Thymus (tissue), 11 donors: ENCODE measurements at regions not wholly inside any gene's neighbourhood (a gene's known extent, or its start where the extent isn't known, plus 50 kb on each side); places are given as distances from the start of the nearest gene placed in this dataset.

Experiments used
- DNase-seq, 9 donors: peaks; one replicate each; pipeline ENCODE4 v3.0.0-alpha.2; 2013; ENCODE audit warnings: low spot score in 9 of 9, low read depth in 6 of 9, missing footprints in 1 of 9
- H3K27ac ChIP-seq, 2 donors: one replicate each; pipeline ENCODE4 v1.5.1; 2013; ENCODE audit warnings: control low read depth in 1 of 2, low read depth in 1 of 2, low read length in 1 of 2, mild to moderate bottlenecking in 1 of 2, moderate library complexity in 1 of 2
- H3K27me3 ChIP-seq, 2 donors: one replicate each; pipeline ENCODE4 v1.5.1; 2013; ENCODE audit warnings: low read length in 1 of 2; ENCODE audit not compliant: control insufficient read depth in 2 of 2, insufficient read depth in 1 of 2
- H3K36me3 ChIP-seq, 2 donors: one replicate each; pipeline ENCODE4 v1.5.1; 2013; ENCODE audit warnings: low read length in 1 of 2, mild to moderate bottlenecking in 1 of 2, moderate library complexity in 1 of 2; ENCODE audit not compliant: control insufficient read depth in 2 of 2, insufficient read depth in 2 of 2
- H3K4me1 ChIP-seq, 2 donors: one replicate each; pipeline ENCODE4 v1.5.1; 2013; ENCODE audit warnings: low read length in 2 of 2; ENCODE audit not compliant: control insufficient read depth in 2 of 2, insufficient read depth in 2 of 2
- H3K4me3 ChIP-seq, 2 donors: one replicate each; pipeline ENCODE4 v1.5.1; 2013; ENCODE audit warnings: low read length in 2 of 2, control low read depth in 1 of 2, mild to moderate bottlenecking in 1 of 2
- H3K9me3 ChIP-seq, 2 donors: one replicate each; pipeline ENCODE4 v1.5.1; 2013; ENCODE audit warnings: low read length in 1 of 2, mild to moderate bottlenecking in 1 of 2; ENCODE audit not compliant: control insufficient read depth in 2 of 2, insufficient read depth in 1 of 2
- WGBS: extraction: QIAGEN DNeasy Blood & Tissue Kit; methylation state at CpG from one replicate; pipeline ENCODE4 v1.1.7; 2013; 5-methylcytosine and 5-hydroxymethylcytosine counted together
- donor health status: healthy.

DNA sequence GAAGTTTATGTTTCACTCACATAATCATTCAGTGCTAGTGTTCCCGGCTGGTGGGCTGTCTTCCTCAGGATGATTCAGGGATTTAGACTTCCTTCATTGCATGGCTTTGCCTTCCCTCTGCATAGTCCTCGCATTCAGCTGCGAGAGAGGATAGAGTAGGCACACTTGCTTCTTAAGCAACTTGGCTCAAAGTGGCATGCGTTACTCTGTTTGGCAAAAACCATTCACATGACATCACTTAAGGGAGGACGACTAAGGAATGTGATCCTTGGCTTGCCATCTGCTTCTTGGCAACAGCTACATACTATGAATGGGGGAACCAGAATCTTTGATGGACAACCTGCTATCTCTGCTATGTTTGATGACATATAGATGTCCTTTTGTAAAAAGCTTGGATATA, 359.3 kb downstream of the TDRD3 start:
- H3K36me3 ChIP-seq: no peaks in the 10 kb centered on the region
- no peak overlapping the region for H3K27ac ChIP-seq
- no peak for DNase-seq
- H3K9me3 ChIP-seq: no peaks in the 10 kb centered on the region
- H3K4me3 ChIP-seq: no peak overlapping the region
- WGBS: 84% methylated on average over 5 of the region's 5 CpGs
- H3K27me3 ChIP-seq: no peaks in the 10 kb centered on the region
- no peaks in the 10 kb centered on the region for H3K4me1 ChIP-seq

DNA sequence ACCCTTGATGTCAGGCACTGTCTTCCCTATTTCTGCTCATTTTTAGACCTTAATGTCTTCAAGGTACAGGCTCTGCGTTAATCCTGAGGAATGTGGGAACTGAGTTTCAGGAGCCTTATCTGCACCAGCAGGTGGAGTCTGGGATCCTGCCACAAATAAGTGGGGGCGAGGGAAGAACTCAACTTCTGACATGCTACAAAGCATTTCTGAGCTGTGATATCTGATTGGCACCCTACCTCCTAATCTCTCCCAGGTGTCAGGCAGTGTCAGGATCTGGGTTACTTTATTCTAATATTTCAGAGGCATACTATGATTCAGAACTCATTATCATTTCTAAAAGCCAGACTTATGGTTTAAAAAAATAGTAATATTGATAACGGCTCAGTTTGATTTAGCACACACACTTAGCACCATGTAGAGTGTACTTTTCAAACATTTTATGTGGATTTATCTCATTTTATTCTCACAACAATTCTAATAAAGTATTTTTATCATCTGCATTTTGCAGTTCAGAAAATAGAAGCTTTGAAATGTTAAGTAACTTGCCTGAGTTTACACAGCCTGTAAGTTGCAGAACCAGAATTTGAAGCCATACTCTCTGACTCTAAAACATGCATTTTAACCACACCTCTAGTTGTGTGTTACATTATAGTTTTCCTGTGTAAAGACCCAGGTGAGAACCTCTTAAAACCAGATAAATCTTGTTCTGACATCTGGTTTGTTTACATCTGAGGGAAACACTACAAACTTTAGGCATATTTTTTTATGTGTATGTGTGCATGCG, 358.6 kb downstream of the TDRD3 start:
- H3K4me3 ChIP-seq: no peak overlapping the region
- no peak for DNase-seq
- WGBS: 80% methylated on average over 4 of the region's 4 CpGs
- H3K27ac ChIP-seq: no peak overlapping the region
- no peaks in the 10 kb centered on the region for H3K36me3 ChIP-seq
- no peaks in the 10 kb centered on the region for H3K9me3 ChIP-seq
- H3K27me3 ChIP-seq: no peaks in the 10 kb centered on the region
- no peaks in the 10 kb centered on the region for H3K4me1 ChIP-seq

DNA sequence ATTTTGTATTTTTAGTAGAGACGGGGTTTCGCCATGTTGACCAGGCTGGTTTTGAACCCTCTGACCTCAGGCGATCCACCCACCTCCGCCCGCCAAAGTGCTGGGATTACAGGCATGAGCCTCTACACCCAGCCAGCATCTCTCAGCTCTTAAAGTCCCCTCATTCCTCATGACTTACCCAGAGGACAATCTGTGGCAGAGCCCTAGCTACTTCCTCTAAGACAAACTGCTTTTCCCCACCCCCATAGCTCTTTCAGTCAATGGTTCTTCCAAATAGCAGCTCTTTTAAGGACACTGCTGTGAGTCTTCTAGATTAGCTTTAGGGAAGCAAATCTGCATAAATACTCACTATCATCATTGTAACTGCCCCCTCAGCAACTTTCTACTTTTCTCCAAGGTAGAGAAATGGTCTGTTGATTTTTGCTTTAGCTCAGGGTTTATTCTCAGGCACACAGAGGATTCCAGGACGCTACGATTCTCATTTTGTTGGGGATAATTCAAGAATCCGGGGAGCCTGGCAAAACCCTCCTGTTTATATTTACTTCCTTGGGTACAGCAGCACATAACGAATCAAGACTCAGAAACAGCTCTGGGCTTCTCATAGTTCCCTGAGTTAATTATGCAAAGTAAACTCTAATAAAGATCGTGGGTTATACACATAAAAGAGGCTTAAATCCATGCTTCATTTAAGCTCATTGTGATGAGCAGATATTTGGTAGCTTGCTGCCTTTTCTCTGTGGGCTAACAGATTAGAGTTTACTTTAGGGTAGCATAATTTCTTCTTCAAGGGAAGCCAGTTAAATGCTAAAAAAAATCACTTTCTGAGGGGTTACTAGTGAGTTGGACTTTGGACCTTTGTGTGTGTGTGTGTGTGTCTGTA, 357.4 kb downstream of the TDRD3 start:
- Histone ChIP-seq H3K9me3 (no peaks in the 10 kb centered on the region), H3K36me3 (no peaks in the 10 kb centered on the region), H3K27ac (no peak overlapping the region), H3K27me3 (no peaks in the 10 kb centered on the region), H3K4me1 (no peaks in the 10 kb centered on the region), H3K4me3 (no peak overlapping the region)
- WGBS: 92% methylated on average over 10 of the region's 10 CpGs
- no peak for DNase-seq

DNA sequence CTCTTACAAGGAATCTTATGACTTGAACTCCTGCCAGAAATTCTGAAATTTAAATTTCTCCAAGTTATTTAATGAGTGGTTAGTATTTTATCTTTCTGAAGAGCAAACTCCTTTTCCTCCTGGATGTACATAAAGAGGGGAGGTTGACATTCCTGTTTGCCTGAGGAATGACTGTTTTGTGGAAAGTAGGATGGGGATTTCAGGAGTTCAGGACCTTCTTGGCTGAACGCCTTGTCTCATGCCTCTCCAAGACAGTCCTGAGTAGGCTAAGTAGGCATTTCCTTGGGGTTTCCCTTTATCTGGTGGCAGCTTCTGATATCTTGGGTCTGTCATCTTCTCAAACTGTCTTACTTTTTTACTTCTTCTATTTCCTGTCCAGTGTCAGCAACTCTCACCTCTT, 356.6 kb downstream of the TDRD3 start:
- no peak overlapping the region for H3K27ac ChIP-seq
- 94% methylated on average over 1 of the region's 1 CpG for WGBS

DNA sequence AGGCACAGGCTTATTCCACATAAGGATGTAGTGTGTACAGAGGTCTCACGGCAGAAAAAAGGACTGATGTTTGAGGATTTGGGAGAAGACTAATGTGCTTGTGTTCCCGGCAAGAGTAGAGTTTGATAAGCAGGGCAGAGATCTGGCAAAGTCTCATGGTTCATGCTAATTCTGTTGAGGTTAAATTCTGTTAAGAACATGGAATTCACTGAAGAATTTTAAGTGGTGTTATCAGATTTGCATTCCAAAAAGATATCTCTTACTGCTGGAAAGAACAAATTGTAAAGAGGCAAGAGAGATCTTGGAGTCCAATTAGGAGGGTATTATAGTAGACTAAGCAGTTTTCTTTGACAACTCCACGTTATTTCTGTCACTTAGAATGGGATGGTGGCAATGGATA, 348.3 kb downstream of the TDRD3 start:
- WGBS: 77% methylated on average over 3 of the region's 3 CpGs
- H3K36me3 ChIP-seq: no peaks in the 10 kb centered on the region
- H3K27me3 ChIP-seq: no peaks in the 10 kb centered on the region
- H3K9me3 ChIP-seq: no peaks in the 10 kb centered on the region
- no peak for DNase-seq
- H3K4me1 ChIP-seq: no peaks in the 10 kb centered on the region
- H3K27ac ChIP-seq: no peak overlapping the region
- H3K4me3 ChIP-seq: no peak overlapping the region

More for the DNA sequence above, 356.6 kb downstream of the TDRD3 start:
- no peaks in the 10 kb centered on the region for H3K4me1 ChIP-seq
- H3K27me3 ChIP-seq: no peaks in the 10 kb centered on the region
- no peaks in the 10 kb centered on the region for H3K36me3 ChIP-seq
- H3K9me3 ChIP-seq: no peaks in the 10 kb centered on the region
- no peak overlapping the region for H3K4me3 ChIP-seq
- no peak for DNase-seq

DNA sequence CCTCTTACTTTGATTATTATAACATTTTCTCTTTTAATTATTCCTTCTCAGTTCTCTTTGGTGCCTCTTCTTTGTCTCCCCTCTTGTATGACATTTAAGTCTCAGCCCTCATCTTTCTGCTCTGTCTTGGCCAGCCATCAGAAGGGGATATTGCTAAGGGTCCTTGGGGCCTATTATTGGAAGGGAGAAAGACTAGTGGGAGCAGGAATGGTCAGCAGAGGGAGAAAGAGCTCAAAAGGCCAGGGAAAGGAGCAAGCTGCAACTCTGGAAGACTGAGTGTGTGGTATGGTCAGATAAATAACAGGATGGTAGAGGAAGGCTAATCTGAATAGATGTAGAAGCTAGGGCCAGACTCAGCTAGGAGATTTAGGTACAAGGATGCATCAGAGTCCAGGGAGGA, 336.9 kb downstream of the TDRD3 start:
- H3K4me1 ChIP-seq: no peaks in the 10 kb centered on the region
- H3K27me3 ChIP-seq: no peaks in the 10 kb centered on the region
- H3K36me3 ChIP-seq: no peaks in the 10 kb centered on the region
- no peak overlapping the region for H3K27ac ChIP-seq
- no peaks in the 10 kb centered on the region for H3K9me3 ChIP-seq
- no peak overlapping the region for H3K4me3 ChIP-seq
- DNase-seq: no peak

DNA sequence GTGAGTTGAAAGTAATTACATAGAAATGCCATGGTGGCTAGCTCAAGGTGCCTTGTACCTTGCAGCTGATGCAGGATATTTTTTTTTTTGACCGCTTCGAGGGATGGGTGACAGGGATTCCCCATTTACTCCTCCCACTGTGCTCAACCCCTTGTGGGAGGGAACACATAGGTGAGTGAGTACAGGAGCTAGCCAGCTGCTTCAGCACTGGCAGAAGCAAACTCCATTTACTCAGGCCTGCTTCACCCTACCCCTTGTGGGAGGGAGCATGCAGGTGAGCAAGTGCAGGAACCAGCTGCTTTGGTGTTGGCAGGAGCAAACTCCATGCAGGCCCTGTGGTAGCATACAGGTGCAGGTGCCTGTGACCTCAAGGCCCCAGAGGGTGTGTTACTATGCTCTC, 330.1 kb downstream of the TDRD3 start:
- DNase-seq: no peak
- H3K27ac ChIP-seq: no peak overlapping the region
- no peaks in the 10 kb centered on the region for H3K27me3 ChIP-seq
- peaks cover 0 to 3% of the 10 kb centered on the region in 2 donors for H3K9me3 ChIP-seq
- no peaks in the 10 kb centered on the region for H3K4me1 ChIP-seq
- no peaks in the 10 kb centered on the region for H3K36me3 ChIP-seq
- no peak overlapping the region for H3K4me3 ChIP-seq
- WGBS: 91% methylated on average over 2 of the region's 2 CpGs

DNA sequence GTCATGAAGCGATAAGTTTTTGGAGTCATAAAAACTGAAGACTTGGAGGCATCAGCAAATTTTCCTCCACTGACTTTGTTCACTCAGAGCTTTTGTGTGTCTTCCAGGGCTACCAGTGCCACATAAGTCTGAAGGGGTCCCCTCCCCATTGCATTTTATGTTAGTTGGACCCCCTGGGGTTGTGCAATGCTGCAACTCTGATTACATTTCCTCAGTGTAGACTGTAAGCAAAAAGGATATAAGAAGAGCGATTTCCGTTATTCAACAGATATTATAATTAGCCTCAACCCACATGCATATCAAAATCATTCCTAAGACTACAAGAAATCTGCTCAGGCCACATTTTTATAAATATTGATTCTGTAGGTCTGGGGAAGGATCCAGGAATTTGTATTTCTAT, 324.0 kb downstream of the TDRD3 start:
- WGBS: 97% methylated on average over 3 of the region's 3 CpGs
- no peaks in the 10 kb centered on the region for H3K27me3 ChIP-seq
- no peaks in the 10 kb centered on the region for H3K4me1 ChIP-seq
- no peak overlapping the region for H3K27ac ChIP-seq
- no peaks in the 10 kb centered on the region for H3K9me3 ChIP-seq
- no peak for DNase-seq
- H3K4me3 ChIP-seq: no peak overlapping the region
- H3K36me3 ChIP-seq: no peaks in the 10 kb centered on the region

DNA sequence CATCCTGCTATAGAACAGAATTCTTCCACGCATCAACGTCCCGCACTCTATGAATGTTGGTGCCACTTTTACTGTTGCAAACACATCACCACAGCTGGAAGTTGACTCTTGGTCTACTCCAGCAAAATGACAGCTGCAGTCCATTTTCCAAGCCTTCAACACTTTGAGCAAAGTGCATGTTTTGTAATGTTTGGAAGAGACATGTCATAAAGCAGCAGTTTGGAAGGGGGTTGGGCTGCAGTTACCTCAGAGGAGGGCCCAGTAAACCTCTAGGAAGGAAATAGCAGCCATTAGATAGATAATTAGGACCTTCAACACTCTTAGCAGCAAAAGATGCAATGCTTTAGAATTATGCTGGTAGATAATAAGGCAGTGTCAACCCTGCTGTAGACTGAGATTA, 323.6 kb downstream of the TDRD3 start:
- 96% methylated on average over 3 of the region's 3 CpGs for WGBS
- Histone ChIP-seq H3K27me3 (no peaks in the 10 kb centered on the region), H3K9me3 (no peaks in the 10 kb centered on the region), H3K4me1 (no peaks in the 10 kb centered on the region), H3K4me3 (no peak overlapping the region), H3K36me3 (no peaks in the 10 kb centered on the region), H3K27ac (no peak overlapping the region)
- DNase-seq: no peak
